ENCODE measurements at regions not wholly inside any gene's neighbourhood (a gene's known extent, or its start where the extent isn't known, plus 50 kb on each side); places are given as distances from the start of the nearest gene placed in this dataset.

DNA sequence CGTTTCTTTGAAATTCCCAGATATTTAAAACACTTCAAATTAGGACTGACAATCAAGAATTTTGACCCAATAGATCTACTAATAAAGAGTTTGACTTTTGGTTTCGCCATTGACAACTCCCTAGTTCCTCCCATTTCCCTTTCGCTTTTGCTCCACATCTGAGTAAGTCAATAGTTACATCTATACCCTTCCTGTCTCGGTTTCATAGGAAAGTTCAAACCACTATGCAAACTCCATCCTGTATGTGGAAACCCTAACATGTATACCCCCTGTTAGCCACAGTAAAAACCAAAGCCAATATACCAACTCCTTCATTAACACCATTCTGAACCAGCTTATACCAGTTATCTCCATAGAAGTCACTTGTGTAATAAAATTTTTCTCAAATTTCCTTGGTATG lies 311.1 kb downstream of the MMUT start:
- TF ChIP-seq ZFX (IDR thresholded peaks at IDR 0.05) (no peak), CTCF (conservative IDR thresholded peaks at IDR 0.05) (no peak)
- no peak overlapping the region for H3K27ac ChIP-seq

DNA sequence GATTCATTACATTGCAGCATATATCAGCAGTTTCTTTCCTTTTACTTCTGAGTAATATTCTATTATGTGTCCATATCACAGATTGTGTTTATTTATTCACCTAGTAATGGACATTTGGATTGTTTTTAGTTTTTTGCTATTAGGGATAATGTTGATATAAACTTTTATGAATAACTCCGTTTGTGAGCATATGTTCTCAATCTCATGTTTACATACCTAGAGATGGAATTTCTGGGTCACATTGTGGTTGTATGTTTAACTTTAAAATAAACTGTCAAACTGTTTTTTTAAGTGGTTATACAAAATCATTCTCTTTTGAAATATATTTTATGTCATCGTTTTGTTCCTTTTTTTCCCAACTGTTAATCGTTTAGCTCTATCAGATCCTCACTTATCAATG lies 311.6 kb downstream of the MMUT start:
- TF ChIP-seq ZFX (IDR thresholded peaks at IDR 0.05) (no peak), CTCF (conservative IDR thresholded peaks at IDR 0.05) (no peak)
- H3K27ac ChIP-seq = no peak overlapping the region

DNA sequence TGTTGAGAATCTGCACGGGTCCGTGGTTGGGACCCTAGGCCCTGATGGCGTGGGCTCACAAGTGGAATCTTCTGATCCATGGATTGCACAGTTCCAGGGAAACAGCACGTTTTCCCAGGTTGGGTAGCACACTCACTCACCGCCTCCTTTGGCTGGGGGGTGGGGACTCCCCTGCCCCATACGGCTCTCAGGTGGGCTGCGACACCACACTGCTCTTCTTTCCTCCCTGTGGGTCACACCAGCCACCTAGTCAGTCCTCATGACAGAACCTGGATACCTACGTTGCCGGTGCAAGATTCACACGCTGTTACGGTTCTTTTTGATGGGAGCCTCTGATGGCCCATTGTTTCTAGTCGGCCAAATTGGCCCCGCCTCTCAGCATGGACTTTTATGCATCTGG lies 312.0 kb downstream of the MMUT start:
- TF ChIP-seq CTCF (conservative IDR thresholded peaks at IDR 0.05) (no peak), ZFX (IDR thresholded peaks at IDR 0.05) (no peak)
- no peak overlapping the region for H3K27ac ChIP-seq

GRCh38 chr6:49145280-49145679 lies 317.8 kb downstream of the MMUT start:
- TF ChIP-seq ZFX (IDR thresholded peaks at IDR 0.05) (no peak), CTCF (conservative IDR thresholded peaks at IDR 0.05) (no peak)
- H3K27ac ChIP-seq = no peak overlapping the region

DNA sequence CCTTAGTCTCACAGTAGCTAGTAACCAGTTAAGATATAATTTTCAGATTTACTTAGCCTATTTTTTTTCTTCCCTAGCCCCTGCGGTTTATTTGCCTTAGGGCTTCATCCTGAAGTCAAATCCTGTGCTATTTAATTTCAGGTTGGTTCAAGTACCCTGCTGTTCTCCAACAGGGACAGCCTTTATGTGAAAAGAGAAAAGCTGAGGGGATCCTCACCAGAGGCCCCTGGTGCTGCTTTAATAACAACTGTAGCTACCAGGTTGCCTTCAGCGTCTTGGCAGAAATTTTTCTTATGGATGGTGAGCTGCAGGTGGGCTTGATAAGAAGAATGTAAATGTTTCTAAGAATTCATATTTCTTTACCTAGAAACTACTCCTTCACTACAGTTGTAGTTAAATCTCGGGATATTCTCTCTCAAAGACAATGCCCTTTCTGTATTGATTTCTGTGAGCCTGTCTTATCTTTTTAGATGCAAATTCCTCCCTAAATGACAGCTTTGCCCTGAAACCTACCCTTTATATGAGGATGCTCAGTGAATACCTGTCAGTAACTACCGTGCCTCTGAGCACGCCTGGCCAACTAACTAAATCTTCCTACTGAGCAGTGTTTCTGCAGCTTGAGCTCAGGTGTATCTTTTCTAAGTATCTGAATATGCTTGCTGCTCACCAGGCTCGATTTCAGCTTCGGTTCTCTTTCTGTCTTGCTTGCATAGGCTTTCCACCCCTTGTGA lies 320.5 kb downstream of the MMUT start:
- TF ChIP-seq ZFX (IDR thresholded peaks at IDR 0.05) = no peak
- TF ChIP-seq CTCF (conservative IDR thresholded peaks at IDR 0.05) = no peak

GRCh38 chr6:49121970-49122369 lies 341.1 kb downstream of the MMUT start:
- H3K27ac ChIP-seq = no peak overlapping the region
- no peak for TF ChIP-seq ZFX (IDR thresholded peaks at IDR 0.05)
- no peak for TF ChIP-seq CTCF (conservative IDR thresholded peaks at IDR 0.05)

More for the DNA sequence above, 320.5 kb downstream of the MMUT start:
- H3K27ac ChIP-seq = no peak overlapping the region

- no peak overlapping the region for H3K27ac ChIP-seq
- TF ChIP-seq CTCF (conservative IDR thresholded peaks at IDR 0.05) = no peak
- no peak for TF ChIP-seq ZFX (IDR thresholded peaks at IDR 0.05)
Observed at GRCh38 chr6:49118478-49118877, 344.6 kb downstream of the MMUT start.

Measured in C4-2B (cell line).